ENCODE measurements at regions not wholly inside any gene's neighbourhood (a gene's known extent, or its start where the extent isn't known, plus 50 kb on each side); places are given as distances from the start of the nearest gene placed in this dataset.
A peak's percentile ranks its signal among the peaks of the same experiment; 100 is the strongest.

- no peak overlapping the region for H3K27ac ChIP-seq
- TF ChIP-seq EP300 (IDR thresholded peaks at IDR 0.05) = no peak
- TF ChIP-seq POLR2A (IDR thresholded peaks at IDR 0.05) = no peak
- no peak for TF ChIP-seq CTCF (IDR thresholded peaks at IDR 0.05)
- no peaks in the 10 kb centered on the region for H3K27me3 ChIP-seq
- no peaks in the 10 kb centered on the region for H3K9me3 ChIP-seq
- H3K4me3 ChIP-seq = no peak overlapping the region
- H3K4me1 ChIP-seq = peaks cover 0 to 35% (median 14%) of the 10 kb centered on the region in 4 donors
- DNase-seq (ENCODE audit: low spot score in 2 of 2) = no peak
- WGBS, 2 donors = 91 to 95% methylated on average over 5 to 7 of the region's 7 CpGs
- H3K36me3 ChIP-seq = no peaks in the 10 kb centered on the region
Measured at GRCh38 chr14:100436745-100437406, 113.7 kb downstream of the SLC25A47 start.

- H3K9me3 ChIP-seq = no peaks in the 10 kb centered on the region
- no peak for TF ChIP-seq POLR2A (IDR thresholded peaks at IDR 0.05)
- no peak for TF ChIP-seq CTCF (IDR thresholded peaks at IDR 0.05)
- TF ChIP-seq EP300 (IDR thresholded peaks at IDR 0.05) = no peak
- peaks cover 0 to 35% (median 14%) of the 10 kb centered on the region in 4 donors for H3K4me1 ChIP-seq
- H3K4me3 ChIP-seq = no peak overlapping the region
- no peak overlapping the region for H3K27ac ChIP-seq
- H3K36me3 ChIP-seq = no peaks in the 10 kb centered on the region
- 38 to 40% methylated on average over 5 of the region's 5 CpGs for WGBS, 2 donors
- no peaks in the 10 kb centered on the region for H3K27me3 ChIP-seq
- no peak for DNase-seq (ENCODE audit: low spot score in 2 of 2)
Measured at GRCh38 chr14:100438271-100438670, 115.1 kb downstream of the SLC25A47 start.

- WGBS, 2 donors = 49 to 55% methylated on average over 6 to 9 of the region's 10 CpGs
- no peaks in the 10 kb centered on the region for H3K36me3 ChIP-seq
- no peak for DNase-seq (ENCODE audit: low spot score in 2 of 2)
- no peaks in the 10 kb centered on the region for H3K27me3 ChIP-seq
- no peaks in the 10 kb centered on the region for H3K9me3 ChIP-seq
- peaks cover 0 to 35% (median 14%) of the 10 kb centered on the region in 4 donors for H3K4me1 ChIP-seq
- no peak overlapping the region for H3K4me3 ChIP-seq
- H3K27ac ChIP-seq = peak overlapping the region in 1 of 4 donors; percentile 36
- TF ChIP-seq CTCF (IDR thresholded peaks at IDR 0.05) (no peak), EP300 (IDR thresholded peaks at IDR 0.05) (no peak), POLR2A (IDR thresholded peaks at IDR 0.05) (no peak)
Measured at GRCh38 chr14:100438678-100439592, 115.8 kb downstream of the SLC25A47 start.

GRCh38 chr14:100439781-100440180 lies 116.6 kb downstream of the SLC25A47 start:
- peaks cover 0 to 35% (median 14%) of the 10 kb centered on the region in 4 donors for H3K4me1 ChIP-seq
- no peaks in the 10 kb centered on the region for H3K36me3 ChIP-seq
- no peak for TF ChIP-seq EP300 (IDR thresholded peaks at IDR 0.05)
- no peak for TF ChIP-seq CTCF (IDR thresholded peaks at IDR 0.05)
- no peak for TF ChIP-seq POLR2A (IDR thresholded peaks at IDR 0.05)
- no peak for DNase-seq (ENCODE audit: low spot score in 2 of 2)
- no peaks in the 10 kb centered on the region for H3K9me3 ChIP-seq
- 33 to 49% methylated on average over 6 of the region's 6 CpGs for WGBS, 2 donors
- H3K4me3 ChIP-seq = no peak overlapping the region
- no peaks in the 10 kb centered on the region for H3K27me3 ChIP-seq
- H3K27ac ChIP-seq = peak overlapping the region in 1 of 4 donors; percentile 36

GRCh38 chr14:100440207-100440631 lies 117.1 kb downstream of the SLC25A47 start:
- Histone ChIP-seq H3K27me3 (no peaks in the 10 kb centered on the region), H3K27ac (peak overlapping the region in 1 of 4 donors; percentile 36), H3K4me3 (no peak overlapping the region), H3K9me3 (no peaks in the 10 kb centered on the region), H3K36me3 (no peaks in the 10 kb centered on the region), H3K4me1 (peaks cover 0 to 35% (median 14%) of the 10 kb centered on the region in 4 donors)
- 16 to 27% methylated on average over 10 of the region's 10 CpGs for WGBS, 2 donors
- TF ChIP-seq EP300 (IDR thresholded peaks at IDR 0.05) (peak in 1 of 2 donors; percentile 14), CTCF (IDR thresholded peaks at IDR 0.05) (peak; percentile 26 to 74 (median 62)), POLR2A (IDR thresholded peaks at IDR 0.05) (no peak)
- DNase-seq (ENCODE audit: low spot score in 2 of 2) = peak; percentile 36 to 59

Data from tibial nerve (tissue), 4 donors.